ENCODE measurements at regions not wholly inside any gene's neighbourhood (a gene's known extent, or its start where the extent isn't known, plus 50 kb on each side); places are given as distances from the start of the nearest gene placed in this dataset.

GRCh38 chr14:104526723-104527645, 52.6 kb upstream of the C14orf180 start:
- TF ChIP-seq EZH2 (IDR thresholded peaks at IDR 0.05; ENCODE audit: low read depth), result no peak
- no peak for TF ChIP-seq CTCF (conservative IDR thresholded peaks at IDR 0.05)
